Testis (tissue), 2 donors: ENCODE measurements at regions not wholly inside any gene's neighbourhood (a gene's known extent, or its start where the extent isn't known, plus 50 kb on each side); places are given as distances from the start of the nearest gene placed in this dataset.

Source experiments
- POLR2A ChIP-seq: fragments of 450-650 bp; IDR thresholded peaks from one replicate; pipeline ENCODE4 v1.6.1; 2017; ENCODE audit warnings: antibody characterized with exemption, mild to moderate bottlenecking, moderate library complexity
- TF ChIP-seq, protein P1 (sequence below), 3 experiments: fragments of 450-650 bp in 2 of 3; fragments of 200-600 bp in 1 of 3; sonication (generic) in 1 of 3; IDR thresholded peaks; one replicate each; pipeline ENCODE4 v1.5.1; 2016 to 2019; ENCODE audit warnings: antibody characterized with exemption in 3 of 3, mild to moderate bottlenecking in 2 of 3, moderate library complexity in 1 of 3

DNA sequence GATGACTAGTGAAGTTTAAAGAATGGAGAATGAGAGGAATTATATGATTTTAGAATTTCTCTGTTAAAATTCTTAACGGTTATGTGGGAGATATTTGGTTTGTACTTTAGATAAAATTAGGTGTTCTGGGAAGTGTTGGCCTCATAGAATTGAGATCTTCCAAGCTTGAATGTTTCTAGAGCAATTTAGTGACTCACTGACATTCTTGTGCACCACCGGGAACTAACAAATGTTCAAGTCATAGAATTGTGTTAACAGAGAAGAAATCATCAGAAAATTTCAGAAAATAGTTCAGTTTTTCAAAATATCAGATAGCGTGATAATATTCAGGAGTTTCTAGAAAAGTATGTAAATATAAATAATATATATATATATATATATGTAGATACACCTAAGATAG, 67.9 kb upstream of the BMP5 start:
- TF ChIP-seq, protein P1, sequence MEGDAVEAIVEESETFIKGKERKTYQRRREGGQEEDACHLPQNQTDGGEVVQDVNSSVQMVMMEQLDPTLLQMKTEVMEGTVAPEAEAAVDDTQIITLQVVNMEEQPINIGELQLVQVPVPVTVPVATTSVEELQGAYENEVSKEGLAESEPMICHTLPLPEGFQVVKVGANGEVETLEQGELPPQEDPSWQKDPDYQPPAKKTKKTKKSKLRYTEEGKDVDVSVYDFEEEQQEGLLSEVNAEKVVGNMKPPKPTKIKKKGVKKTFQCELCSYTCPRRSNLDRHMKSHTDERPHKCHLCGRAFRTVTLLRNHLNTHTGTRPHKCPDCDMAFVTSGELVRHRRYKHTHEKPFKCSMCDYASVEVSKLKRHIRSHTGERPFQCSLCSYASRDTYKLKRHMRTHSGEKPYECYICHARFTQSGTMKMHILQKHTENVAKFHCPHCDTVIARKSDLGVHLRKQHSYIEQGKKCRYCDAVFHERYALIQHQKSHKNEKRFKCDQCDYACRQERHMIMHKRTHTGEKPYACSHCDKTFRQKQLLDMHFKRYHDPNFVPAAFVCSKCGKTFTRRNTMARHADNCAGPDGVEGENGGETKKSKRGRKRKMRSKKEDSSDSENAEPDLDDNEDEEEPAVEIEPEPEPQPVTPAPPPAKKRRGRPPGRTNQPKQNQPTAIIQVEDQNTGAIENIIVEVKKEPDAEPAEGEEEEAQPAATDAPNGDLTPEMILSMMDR (IDR thresholded peaks at IDR 0.05): no peak
- no peak for TF ChIP-seq POLR2A
